ENCODE measurements at regions not wholly inside any gene's neighbourhood (a gene's known extent, or its start where the extent isn't known, plus 50 kb on each side); places are given as distances from the start of the nearest gene placed in this dataset.

- TF ChIP-seq BHLHE40 (IDR thresholded peaks at IDR 0.05; ENCODE audit: borderline replicate concordance in 1 of 2, low read depth in 2 of 2, low read length in 1 of 2) = no peak
- TF ChIP-seq TCF3 (IDR thresholded peaks at IDR 0.05; ENCODE audit: borderline replicate concordance, insufficient read depth, low read depth, low read length) = no peak
- no peak for TF ChIP-seq EZH2 (IDR thresholded peaks at IDR 0.05; ENCODE audit: borderline replicate concordance, control insufficient read depth, low read depth, low read length)
- TF ChIP-seq CTCF (IDR thresholded peaks at IDR 0.05 in 2 of 3, conservative IDR thresholded peaks at IDR 0.05 in 1 of 3; ENCODE audit: control insufficient read depth in 2 of 3, extremely low read depth in 1 of 3, insufficient read depth in 1 of 3, low read depth in 3 of 3, low read length in 3 of 3) = no peak
- TF ChIP-seq POLR2AphosphoS5 (IDR thresholded peaks at IDR 0.05; ENCODE audit: low read length) = no peak
- no peak for TF ChIP-seq RCOR1 (conservative IDR thresholded peaks at IDR 0.05; ENCODE audit: low read depth, low read length)
- TF ChIP-seq ATF3 (IDR thresholded peaks at IDR 0.05; ENCODE audit: borderline replicate concordance, extremely low read depth, low read depth, low read length) = no peak
- TF ChIP-seq REST (IDR thresholded peaks at IDR 0.05; ENCODE audit: low read depth, low read length) = no peak
- no peak for TF ChIP-seq PRDM15 (CRISPR knock-in tag; IDR thresholded peaks at IDR 0.05)
- TF ChIP-seq CHD1 (IDR thresholded peaks at IDR 0.05; ENCODE audit: low read depth, low read length) = no peak
Measured at GRCh38 chr6:80434691-80435350, 328.4 kb downstream of the BCKDHB start.
